T-helper 2 cell treated with Interferon-gamma antibody and Interleukin-4, amounts not matched to agents 5 μg/mL and 100 μg/mL, for 36 hours (primary cell): ENCODE measurements at regions not wholly inside any gene's neighbourhood (a gene's known extent, or its start where the extent isn't known, plus 50 kb on each side); places are given as distances from the start of the nearest gene placed in this dataset.

Source experiments
- DNase-seq: peaks from one replicate; pipeline ENCODE4 v3.0.0; 2021; ENCODE audit warnings: low spot score
- H3K27ac Mint-ChIP-seq: one replicate; pipeline ENCODE4 v1.8.0; 2021; ENCODE audit warnings: mild to moderate bottlenecking, mixed read lengths
- H3K27me3 Mint-ChIP-seq: one replicate; pipeline ENCODE4 v1.8.0; 2021; ENCODE audit warnings: low read depth, mixed read lengths
- H3K36me3 Mint-ChIP-seq: one replicate; pipeline ENCODE4 v1.8.0; 2021; ENCODE audit warnings: low read depth, mixed read lengths
- H3K4me1 Mint-ChIP-seq: one replicate; pipeline ENCODE4 v1.8.0; 2021; ENCODE audit warnings: low read depth, mixed read lengths
- H3K4me3 Mint-ChIP-seq: one replicate; pipeline ENCODE4 v1.8.0; 2022; ENCODE audit warnings: mild to moderate bottlenecking, moderate library complexity, mixed read lengths
- H3K9me3 Mint-ChIP-seq: one replicate; pipeline ENCODE4 v1.8.0; 2021; ENCODE audit warnings: mixed read lengths

DNA sequence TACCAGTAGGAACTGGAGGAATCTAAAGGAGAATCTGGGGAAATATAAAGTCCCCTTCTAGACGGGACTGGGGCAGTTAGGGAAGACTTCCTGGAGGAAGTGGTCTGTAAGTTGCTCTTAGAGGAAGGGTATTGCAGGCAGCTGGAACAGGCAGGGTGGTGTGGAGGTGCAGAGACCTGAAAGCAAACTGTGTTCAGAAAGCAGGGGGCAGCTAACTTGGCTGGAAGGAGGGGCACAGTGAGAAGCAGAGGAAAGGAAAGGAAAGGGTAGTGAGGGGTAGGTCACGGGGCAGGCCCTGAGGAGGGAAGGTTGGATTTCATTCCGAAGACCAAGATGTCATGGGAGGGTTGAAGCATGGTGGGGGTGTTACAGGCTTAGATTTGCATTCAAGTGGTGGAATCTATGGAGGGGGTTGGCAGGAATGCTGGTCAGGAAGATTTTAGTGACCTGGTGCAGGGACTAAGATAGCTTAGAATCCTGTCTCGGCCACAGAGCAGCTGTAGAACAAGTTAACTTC is 240.7 kb downstream of the FOXD2 start:
- H3K27me3 Mint-ChIP-seq = peaks cover 2% of the 10 kb centered on the region
- H3K9me3 Mint-ChIP-seq = no peaks in the 10 kb centered on the region
- H3K27ac Mint-ChIP-seq = no peak overlapping the region
- H3K4me3 Mint-ChIP-seq = no peak overlapping the region
- no peak for DNase-seq
- H3K36me3 Mint-ChIP-seq = no peaks in the 10 kb centered on the region
- no peaks in the 10 kb centered on the region for H3K4me1 Mint-ChIP-seq

DNA sequence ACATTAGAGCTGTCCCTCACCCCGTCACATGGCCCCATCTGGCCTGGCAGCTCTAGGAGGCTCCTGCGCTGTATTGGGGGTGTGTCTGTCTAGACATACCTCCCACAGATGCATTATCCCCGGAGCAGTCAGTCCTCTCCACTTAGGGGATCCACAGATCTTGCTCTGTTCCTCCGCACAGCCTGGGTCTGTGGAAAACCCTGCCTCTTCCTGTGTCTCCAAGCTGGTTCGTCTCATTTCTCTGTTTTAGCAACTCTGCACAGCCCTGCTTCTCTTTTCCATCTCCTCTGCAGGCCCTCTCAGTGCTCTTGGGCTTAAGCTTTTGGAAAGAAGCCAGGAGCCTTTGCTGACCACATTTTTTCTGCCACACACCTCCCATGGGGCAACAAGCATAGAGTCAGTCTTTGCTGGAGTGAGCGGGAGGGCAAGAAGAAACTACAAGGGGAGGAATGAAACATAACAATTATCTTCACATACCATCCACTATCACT is 241.5 kb downstream of the FOXD2 start:
- no peaks in the 10 kb centered on the region for H3K36me3 Mint-ChIP-seq
- no peaks in the 10 kb centered on the region for H3K27me3 Mint-ChIP-seq
- no peaks in the 10 kb centered on the region for H3K9me3 Mint-ChIP-seq
- H3K4me1 Mint-ChIP-seq = no peaks in the 10 kb centered on the region
- H3K4me3 Mint-ChIP-seq = no peak overlapping the region
- no peak overlapping the region for H3K27ac Mint-ChIP-seq
- DNase-seq = no peak

DNA sequence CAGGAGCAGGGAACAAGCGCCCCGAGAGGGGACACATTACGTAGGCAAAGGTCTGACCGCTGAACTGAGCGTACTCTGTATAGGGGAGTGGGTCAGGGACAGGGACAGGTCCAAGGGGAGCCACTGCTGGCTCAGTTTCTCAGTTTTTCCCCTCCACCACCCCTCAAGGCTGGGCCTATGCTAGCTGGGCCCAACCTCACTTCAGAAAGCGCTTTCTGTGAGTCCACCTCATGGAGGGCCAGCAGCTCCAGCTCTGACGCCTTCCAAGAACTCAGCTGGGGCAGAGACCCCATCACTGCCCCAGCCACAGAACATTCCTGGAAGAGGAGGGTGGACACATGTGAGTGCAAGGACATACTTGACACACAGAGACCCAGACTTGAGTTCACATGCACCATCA is 242.0 kb downstream of the FOXD2 start:
- Mint-ChIP-seq H3K4me1 (no peaks in the 10 kb centered on the region), H3K36me3 (no peaks in the 10 kb centered on the region), H3K4me3 (no peak overlapping the region), H3K27me3 (no peaks in the 10 kb centered on the region), H3K27ac (no peak overlapping the region), H3K9me3 (no peaks in the 10 kb centered on the region)
- no peak for DNase-seq

DNA sequence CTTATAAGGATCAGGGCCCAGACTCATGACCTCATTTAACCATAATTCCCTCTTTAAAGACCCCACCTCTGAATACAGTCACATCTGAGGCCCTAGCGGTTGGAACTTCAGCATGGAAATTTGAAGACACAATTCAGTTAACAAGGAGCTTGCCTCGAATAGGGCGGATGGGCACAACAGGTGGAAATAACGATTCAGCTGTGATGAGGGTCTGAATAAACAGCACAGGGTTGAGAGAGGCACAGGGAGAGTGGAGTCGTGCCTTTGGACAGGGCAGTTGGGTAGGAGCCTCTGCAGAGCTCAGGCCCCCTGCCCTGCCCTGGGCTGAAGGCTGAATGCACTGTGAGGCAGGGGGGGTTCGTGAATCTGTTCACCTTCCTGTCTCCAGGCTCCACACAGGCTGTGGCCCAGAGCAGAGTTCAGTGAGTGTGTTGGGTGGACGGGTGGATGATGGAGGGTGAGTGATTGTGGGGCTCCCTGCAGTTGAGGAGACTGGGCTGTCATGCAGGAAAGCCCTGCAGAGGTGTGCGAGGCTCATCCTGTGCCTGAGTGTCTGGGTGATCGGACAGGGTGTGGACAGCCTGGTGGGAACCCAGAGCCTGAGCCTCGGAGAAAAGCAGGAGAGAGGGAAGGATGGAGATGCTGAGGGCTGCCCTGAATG is 243.1 kb downstream of the FOXD2 start:
- no peak for DNase-seq
- Mint-ChIP-seq H3K9me3 (no peaks in the 10 kb centered on the region), H3K4me1 (no peaks in the 10 kb centered on the region), H3K4me3 (no peak overlapping the region), H3K27me3 (no peaks in the 10 kb centered on the region), H3K27ac (no peak overlapping the region), H3K36me3 (no peaks in the 10 kb centered on the region)

DNA sequence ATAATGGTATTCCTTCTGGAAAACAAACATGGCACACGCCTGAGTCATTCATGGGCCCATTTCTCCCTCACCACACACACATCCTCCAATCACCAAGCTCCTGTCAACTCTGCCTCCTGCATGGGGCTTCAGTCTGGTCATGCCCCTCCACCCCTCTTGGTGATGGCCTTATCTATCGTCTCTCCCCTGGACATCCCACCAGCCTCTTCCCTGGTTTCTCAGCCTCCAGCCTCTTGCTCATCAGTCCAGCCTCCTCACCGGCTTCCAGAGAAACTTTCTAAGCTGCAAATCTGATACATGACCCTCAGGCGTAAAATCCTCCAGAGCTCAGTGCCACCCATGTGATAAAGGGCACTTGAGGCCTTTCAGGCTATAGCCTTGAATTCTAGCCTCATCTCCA is 243.9 kb downstream of the FOXD2 start:
- Mint-ChIP-seq H3K4me3 (no peak overlapping the region), H3K9me3 (no peaks in the 10 kb centered on the region), H3K27me3 (no peaks in the 10 kb centered on the region), H3K27ac (no peak overlapping the region), H3K36me3 (no peaks in the 10 kb centered on the region), H3K4me1 (no peaks in the 10 kb centered on the region)
- no peak for DNase-seq

DNA sequence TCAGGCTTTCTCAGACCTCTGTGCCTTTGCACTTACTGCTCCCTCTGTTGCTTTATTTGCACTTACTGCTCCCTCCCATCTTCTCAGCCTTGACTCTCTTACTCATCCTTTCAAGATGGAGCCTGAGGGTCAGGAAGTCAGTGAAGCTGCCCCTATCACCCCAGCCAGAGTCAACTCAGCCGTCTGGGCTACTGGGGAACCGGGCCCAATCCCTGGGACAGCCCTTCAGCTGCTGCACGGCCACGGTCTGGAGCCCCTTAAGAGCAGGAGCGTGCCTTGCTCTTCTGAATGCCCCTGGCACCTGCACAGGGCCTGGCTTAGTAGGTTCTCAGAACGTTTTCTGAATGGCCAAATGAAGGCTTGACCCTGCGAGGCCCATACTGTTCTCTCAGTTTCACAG is 244.4 kb downstream of the FOXD2 start:
- Mint-ChIP-seq H3K9me3 (no peaks in the 10 kb centered on the region), H3K36me3 (no peaks in the 10 kb centered on the region), H3K4me3 (no peak overlapping the region), H3K27ac (no peak overlapping the region), H3K27me3 (no peaks in the 10 kb centered on the region), H3K4me1 (no peaks in the 10 kb centered on the region)
- no peak for DNase-seq

DNA sequence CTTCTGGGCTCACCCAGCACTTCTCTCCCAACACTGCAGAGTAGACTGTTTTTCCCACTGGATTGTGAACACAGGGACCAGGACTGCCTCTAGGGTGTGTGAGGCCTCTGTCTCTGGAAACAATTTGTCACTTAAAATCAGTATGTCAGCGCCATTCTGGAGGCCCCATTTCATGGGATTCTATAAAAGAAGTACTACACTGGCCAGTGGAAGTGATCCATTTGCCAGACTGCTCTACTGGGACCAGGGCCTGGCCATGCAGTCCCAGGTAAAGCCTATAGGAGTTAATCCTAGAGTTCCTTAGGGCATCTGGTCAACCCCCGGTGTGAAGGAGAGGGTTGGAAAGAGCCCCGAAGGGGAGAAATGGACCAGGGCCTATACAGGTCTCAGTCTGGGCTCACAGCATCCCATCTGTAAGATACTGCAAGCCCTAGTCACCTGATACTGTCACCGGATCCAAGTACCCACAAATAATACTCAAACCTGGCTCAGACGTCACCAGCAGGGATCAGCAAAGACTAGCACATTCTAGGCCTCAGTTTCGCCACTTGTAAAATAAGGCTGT is 245.0 kb downstream of the FOXD2 start:
- H3K9me3 Mint-ChIP-seq = no peaks in the 10 kb centered on the region
- no peak overlapping the region for H3K4me3 Mint-ChIP-seq
- no peaks in the 10 kb centered on the region for H3K27me3 Mint-ChIP-seq
- H3K4me1 Mint-ChIP-seq = no peaks in the 10 kb centered on the region
- H3K27ac Mint-ChIP-seq = no peak overlapping the region
- no peaks in the 10 kb centered on the region for H3K36me3 Mint-ChIP-seq
- DNase-seq = no peak

DNA sequence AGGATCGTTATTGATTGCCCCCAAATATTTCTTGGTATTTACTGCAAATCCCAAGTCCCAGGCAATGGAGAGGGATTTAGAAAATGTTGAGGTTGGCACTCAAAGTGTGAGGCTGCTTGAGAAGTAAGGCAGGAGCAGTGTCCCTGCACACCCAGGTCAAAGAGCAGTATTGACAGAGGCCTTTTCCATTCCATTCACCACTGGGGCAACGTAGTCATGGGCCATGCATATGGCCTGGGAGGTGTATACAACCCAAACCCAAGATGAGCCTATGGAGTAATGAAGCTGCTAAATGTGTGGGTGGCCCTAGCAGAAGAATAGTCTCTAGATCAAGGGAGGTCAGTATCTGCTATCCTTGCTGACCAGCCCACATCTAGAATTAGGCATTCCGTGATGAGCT is 245.6 kb downstream of the FOXD2 start:
- Mint-ChIP-seq H3K27me3 (no peaks in the 10 kb centered on the region), H3K36me3 (no peaks in the 10 kb centered on the region), H3K4me3 (no peak overlapping the region), H3K4me1 (no peaks in the 10 kb centered on the region), H3K9me3 (no peaks in the 10 kb centered on the region), H3K27ac (no peak overlapping the region)
- DNase-seq = no peak

DNA sequence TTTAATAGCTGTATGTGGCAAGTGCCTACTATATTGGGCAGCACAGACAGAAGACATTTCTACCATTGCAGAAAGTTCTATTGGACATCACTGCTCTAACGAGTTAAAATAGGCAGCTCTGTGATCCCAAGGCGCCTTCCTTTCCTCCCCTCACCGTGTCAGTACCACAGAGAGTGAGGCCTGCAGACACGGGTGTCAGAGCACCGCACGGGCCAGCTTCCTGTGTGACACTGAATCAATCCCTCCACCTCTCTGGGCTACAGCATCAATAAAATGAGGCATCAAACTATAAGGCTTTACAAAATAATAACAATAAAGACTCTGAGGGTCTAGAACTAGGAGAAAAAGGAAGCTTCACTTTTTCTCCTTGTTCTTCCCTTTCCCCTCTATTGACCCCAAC is 246.7 kb downstream of the FOXD2 start:
- Mint-ChIP-seq H3K9me3 (no peaks in the 10 kb centered on the region), H3K4me1 (no peaks in the 10 kb centered on the region), H3K36me3 (no peaks in the 10 kb centered on the region), H3K27ac (no peak overlapping the region), H3K4me3 (no peak overlapping the region), H3K27me3 (no peaks in the 10 kb centered on the region)
- DNase-seq = no peak

DNA sequence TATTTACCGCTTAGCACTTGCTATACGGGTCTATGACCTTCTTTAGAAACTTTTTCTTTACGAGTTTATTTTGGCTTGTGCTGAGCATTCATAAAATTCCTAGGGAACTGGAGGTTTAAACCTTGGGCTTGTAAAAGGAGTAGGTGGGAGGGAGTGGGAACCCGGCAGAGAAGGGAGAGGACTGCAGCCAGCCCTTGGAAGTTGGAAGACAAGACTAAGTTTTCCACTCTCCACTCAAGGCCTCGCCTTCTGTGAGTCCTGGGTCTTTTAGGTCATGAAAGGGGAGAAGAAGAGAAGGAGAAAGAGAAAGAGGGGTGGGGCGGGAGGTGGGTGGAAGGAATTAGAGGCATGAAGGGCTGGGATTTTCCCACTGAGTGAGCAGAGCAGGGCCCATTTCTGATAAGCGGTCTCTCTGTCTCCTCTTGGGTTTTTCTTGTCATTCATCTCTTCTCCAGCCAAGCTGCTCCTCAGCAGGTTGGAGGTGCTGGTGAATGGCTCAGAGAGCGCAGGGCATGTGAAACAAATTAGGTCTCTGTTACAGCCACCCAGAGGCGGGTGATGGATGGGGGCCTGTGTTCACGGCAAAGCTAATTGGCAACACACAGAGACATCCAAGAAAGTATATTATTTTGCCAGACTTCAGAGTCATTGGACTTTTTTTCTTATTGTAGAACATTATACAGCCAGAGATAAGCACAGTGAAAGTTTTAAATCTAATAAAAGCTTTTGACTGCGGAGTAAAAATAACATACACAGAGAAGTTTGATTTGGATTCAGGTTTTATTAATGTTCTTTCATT is 247.3 kb downstream of the FOXD2 start:
- no peak overlapping the region for H3K27ac Mint-ChIP-seq
- H3K4me3 Mint-ChIP-seq = no peak overlapping the region
- H3K36me3 Mint-ChIP-seq = no peaks in the 10 kb centered on the region
- H3K4me1 Mint-ChIP-seq = no peaks in the 10 kb centered on the region
- no peak for DNase-seq
- H3K9me3 Mint-ChIP-seq = no peaks in the 10 kb centered on the region
- no peaks in the 10 kb centered on the region for H3K27me3 Mint-ChIP-seq

DNA sequence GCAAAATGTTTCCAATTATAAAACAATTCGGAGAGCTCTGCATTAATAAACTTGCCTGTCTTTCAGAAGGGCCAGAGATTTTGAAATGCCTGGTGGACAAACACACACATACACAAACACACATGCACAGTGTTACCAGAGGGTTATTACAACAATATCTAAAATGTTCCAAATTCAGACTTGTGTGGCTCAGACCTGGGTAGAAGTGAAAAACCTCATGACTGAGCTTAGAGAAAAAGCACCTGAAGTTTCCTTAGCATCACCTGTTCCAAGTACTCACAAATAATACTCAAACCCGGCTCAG is 247.9 kb downstream of the FOXD2 start:
- Mint-ChIP-seq H3K4me3 (no peak overlapping the region), H3K4me1 (no peaks in the 10 kb centered on the region), H3K9me3 (no peaks in the 10 kb centered on the region), H3K36me3 (no peaks in the 10 kb centered on the region), H3K27ac (no peak overlapping the region), H3K27me3 (peaks cover 4% of the 10 kb centered on the region)
- no peak for DNase-seq

DNA sequence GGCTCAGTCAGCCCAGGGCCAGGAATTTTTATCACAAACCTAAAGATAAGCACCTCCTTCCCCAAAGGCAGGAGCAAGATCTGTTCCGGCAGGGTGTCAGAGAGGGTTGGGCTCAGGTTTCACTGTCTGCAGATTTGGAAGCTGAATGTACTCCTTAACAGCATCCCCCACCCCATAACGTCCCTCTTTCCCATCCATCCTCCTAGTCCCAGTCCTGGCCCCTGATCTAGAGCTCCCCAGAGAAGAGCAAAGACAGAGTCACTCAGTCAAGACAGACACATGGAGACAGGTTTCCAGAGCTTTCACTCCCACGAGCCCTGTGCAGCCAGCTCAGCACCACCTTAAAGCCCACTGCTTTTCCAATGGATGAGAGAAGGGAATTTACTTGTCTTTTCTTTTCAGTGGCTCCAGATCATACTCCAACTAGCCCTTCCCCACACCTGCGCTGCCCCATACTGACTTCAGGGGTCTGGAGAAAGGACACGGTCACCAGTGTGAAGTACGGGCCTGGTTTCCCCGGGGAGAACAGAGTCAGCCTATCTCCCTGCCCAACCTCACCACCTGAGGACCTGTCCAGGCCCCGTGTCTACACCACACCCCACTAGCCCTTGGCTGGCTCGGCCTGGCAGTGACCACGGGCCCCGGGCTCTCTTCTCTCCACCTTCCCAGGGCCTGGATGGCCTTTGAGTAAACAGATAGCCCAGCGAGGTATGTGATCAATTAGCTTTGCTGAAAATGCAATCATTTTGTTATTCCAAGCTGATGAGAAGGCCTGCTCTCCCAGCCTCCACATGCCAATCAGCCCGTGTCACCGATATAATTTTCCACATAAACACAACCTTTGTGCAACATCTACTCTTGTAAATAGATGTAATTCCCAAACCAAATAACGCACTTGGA is 249.1 kb downstream of the FOXD2 start:
- Mint-ChIP-seq H3K4me1 (no peaks in the 10 kb centered on the region), H3K9me3 (no peaks in the 10 kb centered on the region), H3K27ac (no peak overlapping the region), H3K4me3 (no peak overlapping the region), H3K27me3 (peaks cover 4% of the 10 kb centered on the region), H3K36me3 (no peaks in the 10 kb centered on the region)
- no peak for DNase-seq

DNA sequence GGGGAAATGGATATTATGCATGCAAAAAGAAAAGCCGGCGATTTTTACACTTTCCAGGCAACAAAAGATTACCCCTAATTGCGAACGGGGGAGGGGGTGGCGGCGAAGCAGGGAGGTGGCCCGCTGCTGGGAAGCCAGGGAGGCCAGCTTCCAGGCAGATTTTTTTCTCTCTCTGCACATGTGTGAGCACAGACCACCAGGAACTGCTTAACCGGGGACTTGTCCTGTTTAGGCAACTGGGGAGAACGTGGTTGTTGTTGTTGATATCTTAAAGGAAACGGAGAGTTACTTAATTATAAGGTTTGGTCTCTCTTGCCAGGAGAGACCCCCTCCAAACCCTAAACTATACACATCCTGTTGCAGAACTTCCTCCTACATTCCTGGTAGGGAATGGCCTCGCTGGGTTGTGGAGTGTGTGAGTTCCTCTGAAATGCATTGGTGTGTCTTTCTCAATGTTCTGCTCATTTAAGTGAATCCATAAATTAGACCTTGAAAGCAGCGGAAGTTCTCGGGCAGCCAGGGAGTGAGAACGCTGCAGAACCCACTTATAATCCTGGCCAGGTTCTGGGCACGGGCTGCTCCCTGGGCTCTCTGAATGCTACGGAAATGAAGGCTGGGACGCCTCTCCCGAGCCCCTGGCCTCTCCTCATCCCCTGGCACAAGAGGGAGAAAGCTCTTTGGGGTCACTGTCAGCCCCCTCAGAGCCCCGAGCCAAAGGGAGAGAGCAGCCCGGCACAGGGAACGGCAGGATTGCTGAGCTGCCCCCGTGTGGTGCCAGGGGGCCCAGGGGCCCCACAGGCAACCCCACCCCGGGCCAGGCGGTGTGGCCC is 250.0 kb downstream of the FOXD2 start:
- H3K27ac Mint-ChIP-seq = no peak overlapping the region
- DNase-seq = no peak
- no peaks in the 10 kb centered on the region for H3K9me3 Mint-ChIP-seq
- H3K27me3 Mint-ChIP-seq = peaks cover 4% of the 10 kb centered on the region
- no peak overlapping the region for H3K4me3 Mint-ChIP-seq
- no peaks in the 10 kb centered on the region for H3K36me3 Mint-ChIP-seq
- no peaks in the 10 kb centered on the region for H3K4me1 Mint-ChIP-seq
